Activated B cell treated with CpG ODN at 0.5 μM for 24 hours (primary cell): ENCODE measurements at regions not wholly inside any gene's neighbourhood (a gene's known extent, or its start where the extent isn't known, plus 50 kb on each side); places are given as distances from the start of the nearest gene placed in this dataset.

Source experiments
- ATAC-seq: fragments of 200-7000 bp; cut with Tn5 transposase; one replicate; pipeline ENCODE4 v1.10.0; 2021; ENCODE audit warnings: low read depth, mild to moderate bottlenecking, moderate library complexity
- CTCF ChIA-PET: fragments of 350-600 bp; sonication (Branson Sonifier 250); formaldehyde crosslinking; loops from one replicate; lab custom pipeline; 2021; ENCODE audit warnings: antibody characterized with exemption; lab: Charles Lee
- POLR2A ChIA-PET: fragments of 350-600 bp; sonication (Branson Sonifier 250); formaldehyde crosslinking; loops from one replicate; lab custom pipeline; 2021; ENCODE audit warnings: antibody characterized with exemption; lab: Charles Lee
- DNase-seq: peaks from one replicate; pipeline ENCODE4 v3.0.0; 2022
- H3K27ac Mint-ChIP-seq: one replicate; pipeline ENCODE4 v1.8.0; 2020; ENCODE audit warnings: mixed read lengths
- H3K27me3 Mint-ChIP-seq: one replicate; pipeline ENCODE4 v1.8.0; 2021; ENCODE audit warnings: mixed read lengths
- H3K36me3 Mint-ChIP-seq: one replicate; pipeline ENCODE4 v1.8.0; 2021; ENCODE audit warnings: low read depth, mixed read lengths
- H3K4me1 Mint-ChIP-seq: one replicate; pipeline ENCODE4 v1.8.0; 2021; ENCODE audit warnings: mixed read lengths
- H3K4me3 Mint-ChIP-seq: one replicate; pipeline ENCODE4 v1.8.0; 2020; ENCODE audit warnings: mild to moderate bottlenecking, mixed read lengths
- H3K9me3 Mint-ChIP-seq: one replicate; pipeline ENCODE4 v1.8.0; 2020; ENCODE audit warnings: mixed read lengths
- CTCF ChIP-seq: fragments of 200-600 bp; IDR thresholded peaks from one replicate; pipeline ENCODE4 v1.8.0; 2022; ENCODE audit warnings: antibody characterized with exemption, mild to moderate bottlenecking
- intact Hi-C: fragments of 100-400 bp; cut with micrococcal nuclease; formaldehyde crosslinking; loops from one replicate; pipeline ENCODE4 v1.15.1; 2024

GRCh38 chr10:2731940-2732339 is 335.4 kb upstream of the PFKP start:
- Mint-ChIP-seq H3K27ac (no peak overlapping the region), H3K4me3 (no peak overlapping the region), H3K36me3 (no peaks in the 10 kb centered on the region), H3K9me3 (peaks cover 6% of the 10 kb centered on the region), H3K27me3 (no peaks in the 10 kb centered on the region), H3K4me1 (no peaks in the 10 kb centered on the region)
- ChIA-PET POLR2A (no interaction called here), CTCF (no interaction called here)
- no peak for TF ChIP-seq CTCF
- no peak for ATAC-seq
- no peak for DNase-seq
- intact Hi-C loops = no loop called here

GRCh38 chr10:2729197-2729596 is 338.2 kb upstream of the PFKP start:
- Mint-ChIP-seq H3K4me1 (no peaks in the 10 kb centered on the region), H3K4me3 (no peak overlapping the region), H3K36me3 (no peaks in the 10 kb centered on the region), H3K9me3 (peaks cover 6% of the 10 kb centered on the region), H3K27ac (no peak overlapping the region), H3K27me3 (no peaks in the 10 kb centered on the region)
- TF ChIP-seq CTCF = no peak
- ATAC-seq = no peak
- no peak for DNase-seq
- POLR2A ChIA-PET = no interaction called here
- intact Hi-C loops = no loop called here
- CTCF ChIA-PET = no interaction called here

- Mint-ChIP-seq H3K36me3 (no peaks in the 10 kb centered on the region), H3K9me3 (peaks cover 6% of the 10 kb centered on the region), H3K4me3 (no peak overlapping the region), H3K27me3 (no peaks in the 10 kb centered on the region), H3K4me1 (no peaks in the 10 kb centered on the region), H3K27ac (no peak overlapping the region)
- intact Hi-C loops = no loop called here
- TF ChIP-seq CTCF = no peak
- ChIA-PET POLR2A (no interaction called here), CTCF (no interaction called here)
- no peak for DNase-seq
- no peak for ATAC-seq
Measured at GRCh38 chr10:2728087-2728486, 339.3 kb upstream of the PFKP start.

- ATAC-seq = no peak
- DNase-seq = no peak
- no peak for TF ChIP-seq CTCF
- H3K4me3 Mint-ChIP-seq = no peak overlapping the region
- H3K36me3 Mint-ChIP-seq = no peaks in the 10 kb centered on the region
- intact Hi-C loops = no loop called here
- no peaks in the 10 kb centered on the region for H3K4me1 Mint-ChIP-seq
- H3K27ac Mint-ChIP-seq = no peak overlapping the region
- CTCF ChIA-PET = no interaction called here
- POLR2A ChIA-PET = no interaction called here
- H3K27me3 Mint-ChIP-seq = no peaks in the 10 kb centered on the region
- peaks cover 4% of the 10 kb centered on the region for H3K9me3 Mint-ChIP-seq
Measured at GRCh38 chr10:2716596-2716995, 350.8 kb upstream of the PFKP start.

- H3K4me3 Mint-ChIP-seq = no peak overlapping the region
- intact Hi-C loops = no loop called here
- POLR2A ChIA-PET = no interaction called here
- ATAC-seq (no peak), DNase-seq (no peak)
- H3K9me3 Mint-ChIP-seq = peaks cover 8% of the 10 kb centered on the region
- no peaks in the 10 kb centered on the region for H3K36me3 Mint-ChIP-seq
- no peaks in the 10 kb centered on the region for H3K27me3 Mint-ChIP-seq
- CTCF ChIA-PET = no interaction called here
- no peaks in the 10 kb centered on the region for H3K4me1 Mint-ChIP-seq
- no peak for TF ChIP-seq CTCF
- no peak overlapping the region for H3K27ac Mint-ChIP-seq
Measured at GRCh38 chr10:2714597-2714996, 352.8 kb upstream of the PFKP start.
